K562 (cell line): ENCODE measurements at regions not wholly inside any gene's neighbourhood (a gene's known extent, or its start where the extent isn't known, plus 50 kb on each side); places are given as distances from the start of the nearest gene placed in this dataset.

Experiments
- CTCF ChIP-seq, 3 experiments: IDR thresholded peaks in 2 of 3; conservative IDR thresholded peaks in 1 of 3; 2 replicates each; pipeline ENCODE4 v1.5.1; 2011 to 2012; ENCODE audit warnings: low read length in 3 of 3, mild to moderate bottlenecking in 3 of 3, control low read depth in 2 of 3, improper control_type of control experiment in 1 of 3, inconsistent platforms in 1 of 3, low read depth in 1 of 3, mixed read lengths in 1 of 3, moderate library complexity in 1 of 3; ENCODE audit not compliant: insufficient read depth in 2 of 3
- SRF ChIP-seq, 2 experiments: fragments of 250-450, 450-650 bp in 1 of 2; sonication (Bioruptor Pico) in 1 of 2; sonication (generic) in 1 of 2; formaldehyde crosslinking; IDR thresholded peaks; 2 replicates each; pipeline versions ENCODE4 v1.5.0 to v1.5.1; 2020 to 2022; ENCODE audit warnings: mild to moderate bottlenecking in 1 of 2, missing genetic modification reagents in 1 of 2
- TRIM24 ChIP-seq, 2 experiments: fragments of 450-650 bp; IDR thresholded peaks; 2 replicates each; pipeline ENCODE4 v1.6.1; 2016

- TF ChIP-seq TRIM24 (IDR thresholded peaks at IDR 0.05) (no peak), SRF (CRISPR knock-in tag; IDR thresholded peaks at IDR 0.05) (no peak), CTCF (IDR thresholded peaks at IDR 0.05 in 2 of 3, conservative IDR thresholded peaks at IDR 0.05 in 1 of 3; ENCODE audit: insufficient read depth in 2 of 3, low read depth in 1 of 3, low read length in 3 of 3) (no peak)
Observed at GRCh38 chr2:610491-610890, 66.7 kb downstream of the TMEM18 start.
